ENCODE measurements at regions not wholly inside any gene's neighbourhood (a gene's known extent, or its start where the extent isn't known, plus 50 kb on each side); places are given as distances from the start of the nearest gene placed in this dataset.
"Not testable (repeated sequence)": the region's sequence is repeated elsewhere in the genome, so short reads cannot be mapped to it uniquely, and the experiment has no call there.

DNA sequence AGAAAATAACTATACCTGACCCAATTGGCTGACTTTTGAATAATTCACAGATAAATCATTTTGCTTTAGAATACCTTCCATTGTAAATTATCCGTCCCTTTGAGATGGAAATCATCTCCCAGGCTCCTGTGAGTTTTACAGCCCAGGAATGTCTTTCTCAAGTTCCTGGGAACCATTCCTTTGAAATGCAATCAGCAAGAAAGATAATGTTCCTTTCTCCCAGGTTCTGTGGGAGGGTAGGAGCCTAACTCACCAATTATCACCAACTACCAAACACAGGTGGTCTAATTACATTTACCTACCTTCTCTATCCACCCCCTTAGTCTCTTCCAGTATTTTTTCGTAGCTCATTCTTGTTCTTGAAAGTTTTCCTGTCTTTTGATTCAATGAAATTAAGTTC, 1016.0 kb downstream of the SOCS6 start:
- no peaks in the 10 kb centered on the region for H3K4me1 ChIP-seq (ENCODE audit: control insufficient read depth in 1 of 2, insufficient read depth in 2 of 2, low read length in 2 of 2)
- H3K9ac ChIP-seq (ENCODE audit: low read length) = no peak overlapping the region
- no peak overlapping the region for H2BK120ac ChIP-seq (ENCODE audit: insufficient read depth, low read length, poor library complexity)
- no peak overlapping the region for H2AK5ac ChIP-seq (ENCODE audit: low read length)
- no peak overlapping the region for H3K27ac ChIP-seq (ENCODE audit: low read depth, low read length)
- no peak overlapping the region for H3K18ac ChIP-seq (ENCODE audit: low read length)
- H3K36me3 ChIP-seq (ENCODE audit: control insufficient read depth in 1 of 2, insufficient read depth in 2 of 2, low read length in 2 of 2) = no peaks in the 10 kb centered on the region
- H3K4ac ChIP-seq (ENCODE audit: low read depth, low read length) = no peak overlapping the region
- no peak overlapping the region for H2AFZ ChIP-seq (ENCODE audit: insufficient read depth, low read length, poor library complexity)
- DNase-seq = no peak
- H2BK5ac ChIP-seq (ENCODE audit: low read depth, low read length, poor library complexity) = no peak overlapping the region
- H3K9me3 ChIP-seq (ENCODE audit: insufficient read depth, low read depth, low read length) = no peaks in the 10 kb centered on the region
- H3K79me2 ChIP-seq (ENCODE audit: control insufficient read depth, insufficient read depth, low read length, poor library complexity) = no peaks in the 10 kb centered on the region
- no peak overlapping the region for H4K91ac ChIP-seq (ENCODE audit: low read depth, low read length)
- no peak overlapping the region for H3K4me2 ChIP-seq (ENCODE audit: low read length)
- H4K12ac ChIP-seq (ENCODE audit: low read depth, low read length) = no peak overlapping the region
- H3K23ac ChIP-seq (ENCODE audit: low read length) = no peak overlapping the region
- no peaks in the 10 kb centered on the region for H3K79me1 ChIP-seq (ENCODE audit: low read length)
- H3K27me3 ChIP-seq (ENCODE audit: insufficient read depth, low read length) = no peaks in the 10 kb centered on the region
- H2BK12ac ChIP-seq (ENCODE audit: low read length) = no peak overlapping the region
- no peak overlapping the region for H4K8ac ChIP-seq (ENCODE audit: low read depth, low read length)
- no peak overlapping the region for H3K14ac ChIP-seq (ENCODE audit: low read length)
- WGBS (ENCODE audit: extremely low coverage, insufficient coverage, insufficient read length) = no CpG with 5 or more reads among the region's 2 CpGs
- H3K4me3 ChIP-seq (ENCODE audit: low read depth, low read length) = no peak overlapping the region

DNA sequence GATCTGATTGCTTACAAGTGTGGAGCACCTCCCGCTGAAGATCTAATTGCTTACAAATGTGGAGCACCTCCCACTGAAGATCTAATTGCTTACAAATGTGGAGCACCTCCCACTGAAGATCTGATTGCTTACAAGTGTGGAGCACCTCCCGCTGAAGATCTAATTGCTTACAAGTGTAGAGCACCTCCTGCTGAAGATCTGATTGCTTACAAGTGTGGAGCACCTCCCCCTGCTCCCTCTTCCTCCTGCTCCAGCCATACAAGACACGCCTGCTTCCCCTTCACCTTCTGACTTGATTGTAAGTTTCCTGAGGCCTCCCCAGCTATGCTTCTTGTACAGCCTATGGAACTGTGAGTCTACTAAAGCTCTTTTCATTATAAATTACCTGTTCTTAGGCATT, 1014.9 kb downstream of the SOCS6 start:
- no CpG with 5 or more reads among the region's 3 CpGs for WGBS (ENCODE audit: extremely low coverage, insufficient coverage, insufficient read length)
- not testable (repeated sequence) for H4K8ac ChIP-seq (ENCODE audit: low read depth, low read length); H3K27me3 ChIP-seq (ENCODE audit: insufficient read depth, low read length); H4K91ac ChIP-seq (ENCODE audit: low read depth, low read length); H3K4me2 ChIP-seq (ENCODE audit: low read length); H4K12ac ChIP-seq (ENCODE audit: low read depth, low read length); H2BK120ac ChIP-seq (ENCODE audit: insufficient read depth, low read length, poor library complexity); H2BK5ac ChIP-seq (ENCODE audit: low read depth, low read length, poor library complexity); H2AFZ ChIP-seq (ENCODE audit: insufficient read depth, low read length, poor library complexity); H3K18ac ChIP-seq (ENCODE audit: low read length); H3K36me3 ChIP-seq (ENCODE audit: control insufficient read depth in 1 of 2, insufficient read depth in 2 of 2, low read length in 2 of 2); H3K4me3 ChIP-seq (ENCODE audit: low read depth, low read length); DNase-seq; H3K9ac ChIP-seq (ENCODE audit: low read length); H3K79me1 ChIP-seq (ENCODE audit: low read length); H3K4ac ChIP-seq (ENCODE audit: low read depth, low read length); H3K9me3 ChIP-seq (ENCODE audit: insufficient read depth, low read depth, low read length); H2AK5ac ChIP-seq (ENCODE audit: low read length); H3K23ac ChIP-seq (ENCODE audit: low read length); H2BK12ac ChIP-seq (ENCODE audit: low read length); H3K14ac ChIP-seq (ENCODE audit: low read length); H3K27ac ChIP-seq (ENCODE audit: low read depth, low read length); H3K4me1 ChIP-seq (ENCODE audit: control insufficient read depth in 1 of 2, insufficient read depth in 2 of 2, low read length in 2 of 2); H3K79me2 ChIP-seq (ENCODE audit: control insufficient read depth, insufficient read depth, low read length, poor library complexity)

DNA sequence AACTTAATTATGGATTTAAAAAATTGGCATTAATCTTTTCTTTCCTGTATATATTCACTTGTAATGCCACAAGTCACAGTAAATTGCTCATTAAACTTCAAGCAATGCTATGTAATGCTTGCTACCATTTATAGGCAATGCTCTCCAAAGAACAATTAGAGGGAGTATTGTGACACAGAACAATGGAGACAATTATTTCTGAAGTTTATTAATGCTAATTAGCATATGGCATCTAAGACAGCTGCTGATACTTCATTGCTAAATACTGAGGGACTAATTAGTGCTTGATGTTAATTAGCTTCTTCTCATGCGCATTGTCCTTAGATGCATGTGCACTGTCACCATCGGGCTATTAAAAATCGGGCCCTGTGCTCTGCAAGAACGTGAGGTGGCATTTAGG, 1012.8 kb downstream of the SOCS6 start:
- Histone ChIP-seq H3K18ac (ENCODE audit: low read length) (no peak overlapping the region), H3K79me1 (ENCODE audit: low read length) (no peaks in the 10 kb centered on the region), H3K9me3 (ENCODE audit: insufficient read depth, low read depth, low read length) (no peaks in the 10 kb centered on the region), H2BK120ac (ENCODE audit: insufficient read depth, low read length, poor library complexity) (no peak overlapping the region), H3K4me2 (ENCODE audit: low read length) (no peak overlapping the region), H2AK5ac (ENCODE audit: low read length) (no peak overlapping the region), H4K91ac (ENCODE audit: low read depth, low read length) (no peak overlapping the region), H4K12ac (ENCODE audit: low read depth, low read length) (no peak overlapping the region), H4K8ac (ENCODE audit: low read depth, low read length) (no peak overlapping the region), H3K36me3 (ENCODE audit: control insufficient read depth in 1 of 2, insufficient read depth in 2 of 2, low read length in 2 of 2) (no peaks in the 10 kb centered on the region), H3K27me3 (ENCODE audit: insufficient read depth, low read length) (no peaks in the 10 kb centered on the region), H2AFZ (ENCODE audit: insufficient read depth, low read length, poor library complexity) (no peak overlapping the region), H3K79me2 (ENCODE audit: control insufficient read depth, insufficient read depth, low read length, poor library complexity) (no peaks in the 10 kb centered on the region), H3K9ac (ENCODE audit: low read length) (no peak overlapping the region), H2BK5ac (ENCODE audit: low read depth, low read length, poor library complexity) (no peak overlapping the region), H2BK12ac (ENCODE audit: low read length) (no peak overlapping the region), H3K23ac (ENCODE audit: low read length) (no peak overlapping the region), H3K4me1 (ENCODE audit: control insufficient read depth in 1 of 2, insufficient read depth in 2 of 2, low read length in 2 of 2) (no peaks in the 10 kb centered on the region), H3K4me3 (ENCODE audit: low read depth, low read length) (no peak overlapping the region), H3K4ac (ENCODE audit: low read depth, low read length) (no peak overlapping the region), H3K27ac (ENCODE audit: low read depth, low read length) (no peak overlapping the region), H3K14ac (ENCODE audit: low read length) (no peak overlapping the region)
- WGBS (ENCODE audit: extremely low coverage, insufficient coverage, insufficient read length) = no CpG with 5 or more reads among the region's 4 CpGs
- DNase-seq = no peak

DNA sequence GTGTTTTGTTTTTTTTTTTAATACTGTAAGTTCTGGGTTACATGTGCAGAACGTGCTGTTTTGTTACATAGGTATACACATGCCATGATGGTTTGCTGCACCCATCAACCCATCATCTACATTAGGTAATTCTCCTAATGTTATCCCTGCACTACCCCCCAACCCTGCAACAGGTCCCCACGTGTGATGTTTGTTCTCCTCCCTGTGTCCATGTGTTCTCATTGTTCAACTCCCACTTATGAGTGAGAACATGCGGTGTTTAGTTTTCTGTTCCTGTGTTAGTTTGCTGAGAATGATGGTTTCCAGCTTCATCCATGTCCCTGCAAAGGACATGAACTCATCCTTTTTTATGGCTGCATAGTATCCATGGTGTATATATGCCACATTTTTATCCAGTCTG, 1005.4 kb downstream of the SOCS6 start:
- H3K79me2 ChIP-seq (ENCODE audit: control insufficient read depth, insufficient read depth, low read length, poor library complexity); H4K91ac ChIP-seq (ENCODE audit: low read depth, low read length); H2AFZ ChIP-seq (ENCODE audit: insufficient read depth, low read length, poor library complexity); H4K8ac ChIP-seq (ENCODE audit: low read depth, low read length); H2AK5ac ChIP-seq (ENCODE audit: low read length); DNase-seq; H3K79me1 ChIP-seq (ENCODE audit: low read length); H3K4ac ChIP-seq (ENCODE audit: low read depth, low read length); H3K14ac ChIP-seq (ENCODE audit: low read length); H3K18ac ChIP-seq (ENCODE audit: low read length); H2BK120ac ChIP-seq (ENCODE audit: insufficient read depth, low read length, poor library complexity); H3K4me3 ChIP-seq (ENCODE audit: low read depth, low read length); H2BK5ac ChIP-seq (ENCODE audit: low read depth, low read length, poor library complexity); H3K4me1 ChIP-seq (ENCODE audit: control insufficient read depth in 1 of 2, insufficient read depth in 2 of 2, low read length in 2 of 2); H2BK12ac ChIP-seq (ENCODE audit: low read length); H3K27ac ChIP-seq (ENCODE audit: low read depth, low read length); H3K9ac ChIP-seq (ENCODE audit: low read length); H3K4me2 ChIP-seq (ENCODE audit: low read length); H3K23ac ChIP-seq (ENCODE audit: low read length); H3K36me3 ChIP-seq (ENCODE audit: control insufficient read depth in 1 of 2, insufficient read depth in 2 of 2, low read length in 2 of 2); H4K12ac ChIP-seq (ENCODE audit: low read depth, low read length); H3K27me3 ChIP-seq (ENCODE audit: insufficient read depth, low read length); H3K9me3 ChIP-seq (ENCODE audit: insufficient read depth, low read depth, low read length): not testable (repeated sequence)
- WGBS (ENCODE audit: extremely low coverage, insufficient coverage, insufficient read length) = no CpG with 5 or more reads among the region's 3 CpGs

DNA sequence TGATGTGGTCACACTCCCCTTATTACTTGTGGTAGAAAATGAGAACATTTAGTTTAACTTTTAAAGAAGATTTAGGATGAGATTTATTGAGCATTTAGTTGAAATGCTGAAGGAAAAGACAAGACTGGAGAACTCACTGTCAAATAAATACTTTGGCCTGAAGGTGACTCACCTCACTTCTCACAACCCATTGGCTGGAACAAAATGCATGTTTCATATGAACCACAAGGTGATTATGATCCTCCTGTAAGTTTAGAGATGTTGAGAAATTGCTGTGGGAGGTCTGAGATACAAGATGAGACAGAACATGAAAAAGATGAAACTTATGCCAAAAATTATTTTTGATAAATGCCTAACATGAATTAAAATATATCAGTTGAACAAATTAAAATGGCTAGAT, 1004.5 kb downstream of the SOCS6 start:
- Histone ChIP-seq H3K4ac (ENCODE audit: low read depth, low read length) (no peak overlapping the region), H4K8ac (ENCODE audit: low read depth, low read length) (no peak overlapping the region), H3K23ac (ENCODE audit: low read length) (no peak overlapping the region), H2AK5ac (ENCODE audit: low read length) (no peak overlapping the region), H3K9me3 (ENCODE audit: insufficient read depth, low read depth, low read length) (no peaks in the 10 kb centered on the region), H3K79me2 (ENCODE audit: control insufficient read depth, insufficient read depth, low read length, poor library complexity) (no peaks in the 10 kb centered on the region), H3K4me2 (ENCODE audit: low read length) (no peak overlapping the region), H3K27me3 (ENCODE audit: insufficient read depth, low read length) (no peaks in the 10 kb centered on the region), H3K9ac (ENCODE audit: low read length) (no peak overlapping the region), H3K18ac (ENCODE audit: low read length) (no peak overlapping the region), H3K4me3 (ENCODE audit: low read depth, low read length) (no peak overlapping the region), H3K14ac (ENCODE audit: low read length) (no peak overlapping the region), H2BK5ac (ENCODE audit: low read depth, low read length, poor library complexity) (no peak overlapping the region), H2BK120ac (ENCODE audit: insufficient read depth, low read length, poor library complexity) (no peak overlapping the region), H2BK12ac (ENCODE audit: low read length) (no peak overlapping the region), H3K4me1 (ENCODE audit: control insufficient read depth in 1 of 2, insufficient read depth in 2 of 2, low read length in 2 of 2) (no peaks in the 10 kb centered on the region), H2AFZ (ENCODE audit: insufficient read depth, low read length, poor library complexity) (no peak overlapping the region), H3K36me3 (ENCODE audit: control insufficient read depth in 1 of 2, insufficient read depth in 2 of 2, low read length in 2 of 2) (no peaks in the 10 kb centered on the region), H4K91ac (ENCODE audit: low read depth, low read length) (no peak overlapping the region), H4K12ac (ENCODE audit: low read depth, low read length) (no peak overlapping the region), H3K27ac (ENCODE audit: low read depth, low read length) (no peak overlapping the region), H3K79me1 (ENCODE audit: low read length) (no peaks in the 10 kb centered on the region)
- DNase-seq = no peak
